NCI-H1436 (cell line): ENCODE measurements at regions not wholly inside any gene's neighbourhood (a gene's known extent, or its start where the extent isn't known, plus 50 kb on each side); places are given as distances from the start of the nearest gene placed in this dataset.

Experiments used
- DNase-seq: peaks from one replicate; lab custom pipeline; 2025; lab: John Stamatoyannopoulos, UW

DNA sequence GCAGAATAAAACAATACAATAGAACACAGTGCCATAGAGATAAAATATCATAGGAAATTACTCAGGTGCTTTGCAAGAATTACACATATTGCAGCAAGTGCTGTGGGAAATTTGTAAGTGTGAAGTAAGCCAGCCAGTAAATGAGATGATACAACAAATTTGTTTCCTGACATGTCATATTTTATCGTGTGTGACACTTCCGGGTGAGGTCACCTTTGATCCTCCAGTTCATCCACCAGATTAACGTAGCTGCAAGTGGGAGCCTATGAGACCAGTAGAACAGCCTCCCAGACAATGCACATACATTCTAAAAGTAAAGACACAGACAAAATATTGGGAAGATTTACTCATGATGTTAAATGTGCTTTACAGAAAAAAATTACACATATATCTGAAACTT lies 72.2 kb downstream of the PRDM9 start:
- DNase-seq = no peak

GRCh38 chr5:23583081-23583480 lies 75.7 kb downstream of the PRDM9 start:
- no peak for DNase-seq

DNA sequence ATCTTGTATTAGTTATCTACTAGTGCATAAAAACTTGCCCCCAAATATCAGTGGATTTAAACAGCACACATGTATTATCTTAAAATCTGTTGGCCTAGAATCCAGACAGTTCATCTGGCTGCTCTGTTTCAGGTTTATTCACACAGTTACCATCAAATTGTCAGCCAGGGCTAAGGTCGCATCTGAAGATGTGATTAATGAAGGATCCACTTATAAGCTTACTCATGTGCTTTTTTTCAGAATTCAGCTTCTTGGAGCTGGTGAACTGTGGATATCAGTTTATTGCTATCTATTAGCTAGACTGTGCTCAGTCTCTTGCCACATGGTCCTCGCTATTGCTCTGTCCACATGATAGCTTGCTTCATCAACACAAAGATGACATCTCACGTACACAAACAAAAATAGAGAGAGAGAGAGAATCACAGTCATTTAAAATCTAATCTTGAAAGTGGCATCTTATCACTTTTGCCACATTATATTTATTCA lies 81.5 kb downstream of the PRDM9 start:
- no peak for DNase-seq

- DNase-seq = no peak
Observed at GRCh38 chr5:23591250-23591649, 83.8 kb downstream of the PRDM9 start.

- DNase-seq = no peak
Observed at GRCh38 chr5:23606927-23607326, 99.5 kb downstream of the PRDM9 start.

DNA sequence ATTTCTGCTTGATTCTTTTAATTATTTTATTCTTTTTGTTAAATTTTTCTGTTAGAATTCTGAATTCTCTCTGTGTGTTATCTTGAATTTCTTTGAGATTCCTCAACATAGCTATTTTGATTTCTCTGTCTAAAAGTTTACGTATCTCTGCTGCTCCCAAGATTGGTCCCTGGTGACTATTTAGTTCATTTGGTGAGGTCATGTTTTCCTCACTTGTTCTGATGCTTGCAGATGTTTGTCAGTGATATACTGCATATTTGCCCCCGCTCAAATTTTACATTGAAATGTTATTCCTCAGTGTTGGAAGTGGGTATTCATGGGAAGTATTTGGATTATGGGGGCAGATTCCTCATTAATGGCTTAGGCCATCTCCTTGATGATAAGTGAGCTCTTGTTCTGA lies 105.3 kb downstream of the PRDM9 start:
- no peak for DNase-seq

DNA sequence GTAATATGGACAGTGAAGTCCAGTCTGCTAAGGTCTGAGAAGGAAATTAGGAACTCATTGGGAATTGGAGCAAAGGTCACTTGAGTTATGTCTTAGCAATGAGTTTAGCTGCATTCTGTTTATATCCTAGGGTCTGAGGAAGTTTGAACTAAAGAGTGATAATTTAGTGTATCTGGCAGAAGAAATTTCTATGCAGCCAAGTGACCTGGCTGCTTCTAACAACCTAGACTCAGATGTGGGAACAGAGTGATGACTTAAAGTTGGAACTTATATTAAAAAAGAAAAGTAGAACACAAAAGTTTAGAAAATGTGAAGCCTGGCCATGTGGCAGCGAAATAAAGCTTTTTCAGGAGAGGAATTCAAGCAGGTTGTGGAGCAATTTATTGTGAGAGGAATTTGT lies 106.2 kb downstream of the PRDM9 start:
- DNase-seq = no peak

DNA sequence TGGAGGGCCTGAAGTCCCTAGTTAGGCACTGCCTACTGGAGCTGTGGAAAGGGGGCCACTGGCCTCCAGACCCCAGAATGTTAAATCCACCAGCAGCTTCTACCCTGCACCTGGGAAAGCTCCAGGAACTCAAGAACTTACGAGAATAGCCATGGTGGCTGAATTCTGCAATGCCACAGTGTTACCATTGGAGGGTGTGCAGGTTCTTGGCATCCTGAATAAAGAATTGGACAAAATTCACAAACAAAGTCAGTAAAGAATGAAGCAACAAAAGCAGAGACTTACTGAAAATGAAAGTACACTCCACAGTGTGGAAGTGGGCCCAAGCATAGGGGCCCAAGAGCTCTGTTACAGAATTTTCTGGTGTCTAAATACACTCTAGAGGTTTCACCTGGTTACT lies 107.0 kb downstream of the PRDM9 start:
- no peak for DNase-seq

DNA sequence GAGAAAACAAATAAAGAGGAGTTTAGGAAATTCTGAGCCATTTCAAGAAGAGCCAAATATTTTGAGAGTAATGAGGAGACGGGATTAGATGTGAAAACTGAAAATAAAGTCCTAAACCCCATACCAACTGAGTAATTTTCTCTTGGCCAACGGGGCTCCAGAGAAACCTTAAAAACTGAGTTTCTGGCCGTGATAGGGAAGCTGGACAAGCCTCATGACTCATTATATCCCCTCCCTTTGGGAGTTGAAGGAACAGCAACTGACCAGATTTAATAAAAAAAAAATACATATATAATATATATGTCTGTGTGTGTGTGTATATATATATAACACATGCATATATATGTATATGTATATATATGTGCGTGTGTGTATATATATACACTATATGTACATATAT lies 119.6 kb downstream of the PRDM9 start:
- DNase-seq = no peak

DNA sequence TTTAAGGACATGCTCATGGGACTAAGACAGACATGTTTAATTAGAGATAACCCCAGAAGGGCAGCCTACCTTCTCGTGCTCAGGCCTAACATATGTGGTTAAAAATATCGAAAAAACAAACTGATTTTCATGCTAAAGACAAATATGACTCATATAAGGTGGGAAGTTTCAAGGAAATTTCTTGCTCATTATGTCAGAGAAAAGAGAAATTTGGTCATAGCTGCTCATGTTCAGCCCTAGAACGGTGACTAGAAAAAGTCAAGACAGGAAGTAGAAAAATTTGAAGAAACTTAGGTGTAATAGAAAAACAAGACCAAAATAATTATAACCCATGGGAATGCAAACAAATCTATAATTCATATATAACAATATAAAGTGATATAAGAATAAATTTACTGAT lies 120.6 kb downstream of the PRDM9 start:
- no peak for DNase-seq

GRCh38 chr5:23629396-23629795 lies 122.0 kb downstream of the PRDM9 start:
- DNase-seq = no peak

GRCh38 chr5:23631302-23632045 lies 124.1 kb downstream of the PRDM9 start:
- no peak for DNase-seq

- DNase-seq = no peak
Observed at GRCh38 chr5:23635938-23636337, 128.5 kb downstream of the PRDM9 start.

- DNase-seq = no peak
Observed at GRCh38 chr5:23639326-23639725, 131.9 kb downstream of the PRDM9 start.

DNA sequence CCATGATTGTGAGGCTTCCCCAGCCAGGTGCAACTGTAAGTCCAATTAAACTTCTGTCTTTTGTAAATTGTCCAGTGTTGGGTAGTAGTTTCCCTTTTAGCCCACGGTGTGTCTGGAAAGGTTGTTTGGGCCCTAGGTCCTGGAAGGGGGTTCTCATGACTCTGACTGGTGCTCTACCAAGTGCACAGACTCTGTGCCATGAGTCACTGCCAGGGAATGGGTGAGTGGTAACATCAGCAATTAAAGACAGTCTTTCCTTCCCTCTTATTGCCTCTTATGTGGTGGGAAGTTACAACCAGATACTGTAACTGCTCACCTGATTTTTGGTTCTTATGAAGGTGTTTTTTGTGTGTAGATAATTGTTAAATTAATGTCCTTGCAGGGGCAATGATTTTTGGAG lies 141.2 kb downstream of the PRDM9 start:
- DNase-seq = no peak

GRCh38 chr5:23649594-23649993 lies 142.2 kb downstream of the PRDM9 start:
- DNase-seq = no peak

DNA sequence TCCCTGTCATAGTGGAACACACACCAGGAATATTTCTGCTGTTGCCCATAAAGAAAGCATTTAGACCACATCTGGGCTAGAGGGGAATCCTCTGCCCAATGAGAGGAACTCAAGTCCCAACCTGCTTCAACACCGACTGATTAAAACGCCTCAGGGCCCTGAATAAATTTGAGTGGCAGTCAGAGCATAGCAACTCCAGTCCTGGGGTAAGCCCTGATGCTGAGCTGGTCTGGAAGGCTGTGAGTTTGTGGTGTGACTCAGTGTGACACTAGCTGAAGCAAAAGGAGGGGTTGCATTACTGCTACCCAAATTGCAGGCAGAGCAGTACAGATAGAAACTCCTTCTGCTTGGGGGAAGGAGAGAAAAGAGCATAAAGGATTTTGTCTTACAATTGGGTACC lies 148.3 kb downstream of the PRDM9 start:
- no peak for DNase-seq

DNA sequence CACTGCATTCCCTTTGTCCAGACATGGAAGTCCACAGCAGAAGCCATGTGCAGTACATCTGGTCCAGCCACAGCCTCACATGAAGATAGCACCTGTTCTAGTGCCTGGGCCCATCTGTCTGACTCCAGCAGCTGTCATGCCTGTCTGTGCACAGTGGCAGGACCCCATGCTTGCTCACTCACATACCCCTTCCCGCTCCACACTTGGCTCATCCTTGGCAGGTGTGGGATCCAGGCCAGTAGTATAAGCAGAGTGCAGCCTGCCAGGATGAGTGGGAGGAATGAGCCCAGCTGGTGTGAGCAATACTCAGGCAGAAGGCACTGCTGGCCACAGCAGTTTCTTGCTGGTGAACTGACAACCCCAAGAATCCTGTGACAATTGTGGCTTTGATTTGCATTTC lies 168.0 kb downstream of the PRDM9 start:
- no peak for DNase-seq

DNA sequence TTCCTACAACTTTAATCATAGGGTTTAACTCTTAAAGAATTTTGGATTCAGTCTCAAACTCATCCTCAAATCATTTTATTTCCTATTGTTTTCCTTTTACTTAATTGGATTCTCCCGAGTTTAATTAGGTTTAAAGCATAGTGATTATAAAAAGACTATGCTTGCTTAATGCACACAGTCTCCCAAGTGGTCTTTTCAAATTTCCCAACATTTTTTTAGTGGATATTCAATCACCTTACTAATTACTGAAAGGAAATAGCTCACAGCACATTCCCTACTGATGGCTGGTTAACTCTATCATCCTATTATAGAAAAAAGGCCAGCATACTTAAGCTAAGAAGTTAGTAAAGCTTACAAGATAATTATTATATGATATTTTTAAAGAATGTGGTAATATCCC lies 170.6 kb downstream of the PRDM9 start:
- DNase-seq = no peak

DNA sequence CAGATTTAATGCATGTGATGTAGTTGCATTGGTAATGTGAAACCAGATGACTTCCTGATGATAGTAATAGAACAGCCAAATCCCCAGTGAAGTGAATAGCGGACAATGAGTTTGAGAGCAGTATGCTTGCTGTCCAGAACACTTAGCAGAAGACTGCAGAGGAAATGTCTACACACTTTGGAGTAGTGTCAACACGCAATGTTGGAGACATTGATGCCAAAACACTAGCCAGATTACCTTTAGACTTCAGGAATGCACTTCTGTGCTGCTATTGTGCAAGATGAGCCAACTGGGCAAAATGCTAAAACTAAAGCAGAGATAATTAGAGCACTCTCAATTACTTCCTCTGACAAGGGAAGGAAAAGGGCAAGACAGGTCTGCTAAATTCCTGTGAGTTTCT lies 176.7 kb downstream of the PRDM9 start:
- DNase-seq = no peak

GRCh38 chr5:23703940-23704855 lies 196.8 kb downstream of the PRDM9 start:
- DNase-seq = no peak

- no peak for DNase-seq
Observed at GRCh38 chr5:23717486-23717885, 210.1 kb downstream of the PRDM9 start.

DNA sequence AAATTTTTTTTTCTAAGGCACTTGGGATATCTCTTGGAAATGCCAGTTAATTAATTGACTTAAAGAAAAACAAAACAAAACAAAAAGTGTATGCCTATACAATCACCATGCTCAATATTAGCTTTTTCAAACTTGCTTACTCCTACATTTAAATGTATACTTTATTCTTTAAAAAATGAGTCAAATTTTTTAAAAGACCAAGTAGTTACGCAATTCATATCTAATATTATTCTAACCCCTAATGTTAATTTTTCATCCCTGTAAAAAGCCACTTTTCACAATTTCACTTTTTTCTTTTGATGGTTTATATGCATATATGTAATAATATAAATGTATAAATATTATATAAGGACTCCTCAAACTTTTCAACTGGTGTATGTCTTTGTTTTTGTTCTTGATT lies 211.2 kb downstream of the PRDM9 start:
- DNase-seq = no peak
